Glutamatergic neuron (in vitro differentiated cells): ENCODE measurements at regions not wholly inside any gene's neighbourhood (a gene's known extent, or its start where the extent isn't known, plus 50 kb on each side); places are given as distances from the start of the nearest gene placed in this dataset.

Experiments
- DNase-seq: peaks from one replicate; pipeline ENCODE4 v3.0.0; 2022
- H3K27ac Mint-ChIP-seq: one replicate; pipeline ENCODE4 v1.8.0; 2020; ENCODE audit warnings: mild to moderate bottlenecking, mixed read lengths, inconsistent platforms; ENCODE audit not compliant: unreplicated experiment
- H3K27me3 Mint-ChIP-seq: one replicate; pipeline ENCODE4 v1.8.0; 2020; ENCODE audit warnings: mild to moderate bottlenecking, moderate library complexity, mixed read lengths, inconsistent platforms; ENCODE audit not compliant: unreplicated experiment
- H3K36me3 Mint-ChIP-seq: one replicate; pipeline ENCODE4 v1.8.0; 2020; ENCODE audit warnings: mild to moderate bottlenecking, mixed read lengths, inconsistent platforms; ENCODE audit not compliant: unreplicated experiment
- H3K4me1 Mint-ChIP-seq: one replicate; pipeline ENCODE4 v1.8.0; 2020; ENCODE audit warnings: mild to moderate bottlenecking, low read depth, mixed read lengths, inconsistent platforms; ENCODE audit not compliant: unreplicated experiment
- H3K4me3 Mint-ChIP-seq: one replicate; pipeline ENCODE4 v1.8.0; 2020; ENCODE audit warnings: mild to moderate bottlenecking, mixed read lengths, inconsistent platforms; ENCODE audit not compliant: unreplicated experiment
- H3K9me3 Mint-ChIP-seq: one replicate; pipeline ENCODE4 v1.8.0; 2020; ENCODE audit warnings: mild to moderate bottlenecking, moderate library complexity, mixed read lengths, inconsistent platforms; ENCODE audit not compliant: unreplicated experiment
- TF ChIP-seq, protein P1 (sequence below): fragments of 200-600 bp; sonication (generic); IDR thresholded peaks from one replicate; pipeline ENCODE4 v1.5.0; 2021; ENCODE audit not compliant: partially characterized antibody, unreplicated experiment

DNA sequence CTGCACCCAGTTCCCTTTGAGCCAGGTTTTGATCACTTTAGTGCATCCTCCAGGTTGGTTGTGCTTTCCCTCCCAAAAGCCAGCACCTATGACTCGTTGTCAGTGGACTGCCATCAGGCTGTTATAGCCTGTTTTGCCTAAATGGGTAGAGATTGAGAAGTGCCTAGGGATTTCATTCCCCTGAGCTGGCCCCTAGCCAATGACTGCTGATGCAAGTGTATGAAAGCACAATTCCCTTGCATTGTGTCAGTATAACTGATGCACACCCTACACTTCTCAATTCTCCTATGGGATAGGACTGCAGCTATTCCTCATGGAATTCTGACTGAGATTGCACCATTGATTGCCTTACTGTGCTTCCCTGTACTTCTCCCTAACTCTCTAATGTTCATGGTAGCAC is 102.1 kb upstream of the ARPP21 start:
- H3K27ac Mint-ChIP-seq: no peak overlapping the region
- TF ChIP-seq, protein P1, sequence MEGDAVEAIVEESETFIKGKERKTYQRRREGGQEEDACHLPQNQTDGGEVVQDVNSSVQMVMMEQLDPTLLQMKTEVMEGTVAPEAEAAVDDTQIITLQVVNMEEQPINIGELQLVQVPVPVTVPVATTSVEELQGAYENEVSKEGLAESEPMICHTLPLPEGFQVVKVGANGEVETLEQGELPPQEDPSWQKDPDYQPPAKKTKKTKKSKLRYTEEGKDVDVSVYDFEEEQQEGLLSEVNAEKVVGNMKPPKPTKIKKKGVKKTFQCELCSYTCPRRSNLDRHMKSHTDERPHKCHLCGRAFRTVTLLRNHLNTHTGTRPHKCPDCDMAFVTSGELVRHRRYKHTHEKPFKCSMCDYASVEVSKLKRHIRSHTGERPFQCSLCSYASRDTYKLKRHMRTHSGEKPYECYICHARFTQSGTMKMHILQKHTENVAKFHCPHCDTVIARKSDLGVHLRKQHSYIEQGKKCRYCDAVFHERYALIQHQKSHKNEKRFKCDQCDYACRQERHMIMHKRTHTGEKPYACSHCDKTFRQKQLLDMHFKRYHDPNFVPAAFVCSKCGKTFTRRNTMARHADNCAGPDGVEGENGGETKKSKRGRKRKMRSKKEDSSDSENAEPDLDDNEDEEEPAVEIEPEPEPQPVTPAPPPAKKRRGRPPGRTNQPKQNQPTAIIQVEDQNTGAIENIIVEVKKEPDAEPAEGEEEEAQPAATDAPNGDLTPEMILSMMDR: no peak
- no peaks in the 10 kb centered on the region for H3K27me3 Mint-ChIP-seq
- peaks cover 9% of the 10 kb centered on the region for H3K4me1 Mint-ChIP-seq
- no peaks in the 10 kb centered on the region for H3K9me3 Mint-ChIP-seq
- H3K36me3 Mint-ChIP-seq: no peaks in the 10 kb centered on the region
- no peak for DNase-seq
- no peak overlapping the region for H3K4me3 Mint-ChIP-seq

DNA sequence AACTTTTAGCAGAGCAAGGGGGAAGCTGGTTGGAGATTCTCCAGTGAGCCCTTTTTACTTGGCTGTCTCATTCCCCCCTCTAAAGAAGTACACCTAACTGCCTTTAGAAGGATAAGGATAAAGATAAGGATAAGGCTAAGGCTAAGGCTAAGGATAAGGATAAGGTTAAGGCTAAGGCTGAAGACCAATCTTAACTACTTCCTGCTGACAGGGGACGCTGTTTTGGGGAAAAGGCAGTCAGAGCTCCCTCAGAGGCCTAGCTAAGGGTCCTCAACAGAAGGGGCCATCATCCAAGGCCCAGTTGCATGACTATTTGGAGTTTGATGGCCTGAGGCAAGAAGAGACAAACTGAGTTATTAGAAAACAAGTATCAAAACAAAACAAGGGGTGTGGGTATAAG is 94.3 kb upstream of the ARPP21 start:
- Mint-ChIP-seq H3K4me1 (peaks cover 3% of the 10 kb centered on the region), H3K36me3 (no peaks in the 10 kb centered on the region), H3K9me3 (no peaks in the 10 kb centered on the region), H3K27ac (no peak overlapping the region), H3K27me3 (no peaks in the 10 kb centered on the region), H3K4me3 (no peak overlapping the region)
- TF ChIP-seq, protein P1: no peak
- DNase-seq: no peak

DNA sequence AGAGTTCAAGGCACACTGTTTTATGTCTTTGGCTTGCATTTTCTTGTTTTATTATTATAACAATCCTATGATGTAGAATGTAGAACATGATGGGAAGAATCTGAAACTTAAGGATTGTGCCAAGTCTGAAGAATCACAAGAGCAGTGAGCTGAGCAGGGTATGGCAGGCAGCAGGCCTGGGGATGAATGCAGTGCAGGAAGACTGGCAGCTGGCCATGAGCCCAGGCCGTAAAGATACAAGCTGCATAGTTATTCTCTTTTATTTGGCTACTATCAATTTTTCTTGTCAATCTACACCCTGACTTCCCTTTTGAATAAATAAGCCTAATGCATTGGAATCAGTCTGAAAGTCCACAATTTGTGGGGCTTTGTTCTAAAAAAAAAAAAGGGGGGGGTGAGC is 89.6 kb upstream of the ARPP21 start:
- H3K27me3 Mint-ChIP-seq: no peaks in the 10 kb centered on the region
- H3K36me3 Mint-ChIP-seq: no peaks in the 10 kb centered on the region
- DNase-seq: no peak
- H3K27ac Mint-ChIP-seq: no peak overlapping the region
- no peak overlapping the region for H3K4me3 Mint-ChIP-seq
- TF ChIP-seq, protein P1: no peak
- no peaks in the 10 kb centered on the region for H3K9me3 Mint-ChIP-seq
- H3K4me1 Mint-ChIP-seq: no peaks in the 10 kb centered on the region

DNA sequence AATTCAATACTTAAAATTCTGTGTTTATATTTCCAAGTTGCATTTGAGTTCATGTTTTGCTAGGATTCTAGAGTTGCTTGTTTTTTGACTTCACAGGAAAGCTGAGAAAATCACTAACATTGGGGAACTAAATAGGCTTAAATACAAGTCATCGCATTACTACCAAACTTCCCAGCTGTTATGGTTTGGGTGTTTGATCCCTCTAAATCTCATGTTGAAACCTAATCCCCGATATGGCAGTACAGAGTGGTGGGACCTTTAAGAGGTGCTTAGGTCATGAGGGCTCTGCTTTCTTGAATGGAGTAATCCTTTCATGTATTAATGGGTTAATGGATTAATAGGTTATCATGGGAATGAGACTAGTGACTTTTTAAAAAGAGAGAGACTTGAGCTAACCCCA is 77.2 kb upstream of the ARPP21 start:
- TF ChIP-seq, protein P1: no peak
- no peaks in the 10 kb centered on the region for H3K27me3 Mint-ChIP-seq
- DNase-seq: no peak
- H3K9me3 Mint-ChIP-seq: no peaks in the 10 kb centered on the region
- H3K4me1 Mint-ChIP-seq: no peaks in the 10 kb centered on the region
- peaks cover 10% of the 10 kb centered on the region for H3K36me3 Mint-ChIP-seq
- no peak overlapping the region for H3K4me3 Mint-ChIP-seq
- no peak overlapping the region for H3K27ac Mint-ChIP-seq

DNA sequence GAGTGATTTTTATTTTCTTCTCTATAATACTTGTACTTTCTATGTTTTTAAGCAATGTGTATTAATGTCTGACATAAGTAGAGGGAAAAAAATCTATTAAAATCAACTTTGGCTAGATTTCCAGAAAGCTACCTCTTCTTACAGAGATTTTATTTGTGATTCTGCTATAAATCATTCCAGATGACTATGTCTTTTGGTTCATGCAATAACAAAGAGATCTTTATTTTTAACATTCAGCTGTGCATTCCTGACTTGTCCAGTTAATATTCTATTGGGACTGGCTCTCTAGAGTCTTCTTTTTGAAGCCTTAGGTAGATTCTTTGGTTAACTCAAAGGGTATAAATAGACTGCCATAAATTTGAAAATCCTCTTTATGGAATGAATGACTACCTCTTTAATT is 74.3 kb upstream of the ARPP21 start:
- H3K36me3 Mint-ChIP-seq: no peaks in the 10 kb centered on the region
- H3K27ac Mint-ChIP-seq: no peak overlapping the region
- H3K4me3 Mint-ChIP-seq: no peak overlapping the region
- H3K9me3 Mint-ChIP-seq: no peaks in the 10 kb centered on the region
- TF ChIP-seq, protein P1: no peak
- DNase-seq: no peak
- no peaks in the 10 kb centered on the region for H3K27me3 Mint-ChIP-seq
- no peaks in the 10 kb centered on the region for H3K4me1 Mint-ChIP-seq
